SK-N-SH treated with all-trans-retinoic acid at 6 μM for 48 hours (cell line): ENCODE measurements at regions not wholly inside any gene's neighbourhood (a gene's known extent, or its start where the extent isn't known, plus 50 kb on each side); places are given as distances from the start of the nearest gene placed in this dataset.

Experiments used
- ATAC-seq: fragments of 200-7000 bp; cut with Tn5 transposase; 3 replicates; pipeline ENCODE4 v1.9.1; 2020; ENCODE audit warnings: mild to moderate bottlenecking, moderate library complexity
- ARNTL ChIP-seq: fragments of 450-650 bp; formaldehyde crosslinking; IDR thresholded peaks from 2 replicates; pipeline ENCODE4 v1.5.0; 2020; ENCODE audit warnings: low read depth, mild to moderate bottlenecking, moderate library complexity, borderline replicate concordance
- BACH2 ChIP-seq: fragments of 250-450 bp; sonication (Bioruptor Pico); IDR thresholded peaks from 2 replicates; pipeline ENCODE4 v1.9.0; 2021; ENCODE audit warnings: mild to moderate bottlenecking, borderline replicate concordance
- CREB5 ChIP-seq: fragments of 250-450 bp; sonication (Bioruptor Pico); IDR thresholded peaks from 2 replicates; pipeline ENCODE4 v1.5.1; 2020; ENCODE audit warnings: low read depth, mild to moderate bottlenecking, moderate library complexity
- CSDC2 ChIP-seq: fragments of 250-450 bp; sonication (Bioruptor Pico); IDR thresholded peaks from 2 replicates; pipeline ENCODE4 v1.5.0; 2020; ENCODE audit warnings: mild to moderate bottlenecking, moderate library complexity
- CSRNP3 ChIP-seq: fragments of 250-450 bp; sonication (Bioruptor Pico); IDR thresholded peaks from 2 replicates; pipeline ENCODE4 v1.5.1; 2021; ENCODE audit warnings: mild to moderate bottlenecking, moderate library complexity
- ESRRG ChIP-seq: fragments of 250-450 bp; sonication (Bioruptor Pico); IDR thresholded peaks from 2 replicates; pipeline ENCODE4 v1.6.1; 2021; ENCODE audit warnings: mild to moderate bottlenecking
- GLIS3 ChIP-seq: fragments of 250-450 bp; sonication (Bioruptor Pico); IDR thresholded peaks from 2 replicates; pipeline ENCODE4 v1.5.0; 2020; ENCODE audit warnings: mild to moderate bottlenecking, moderate library complexity
- ISL1 ChIP-seq: fragments of 250-450 bp; sonication (Bioruptor Pico); IDR thresholded peaks from 2 replicates; pipeline ENCODE4 v2.1.2; 2022; ENCODE audit warnings: mild to moderate bottlenecking, moderate library complexity
- OSR1 ChIP-seq: fragments of 250-450 bp; sonication (Bioruptor Pico); IDR thresholded peaks from 2 replicates; pipeline ENCODE4 v1.8.0; 2022; ENCODE audit warnings: moderate library complexity, mild to moderate bottlenecking, inconsistent platforms
- PATZ1 ChIP-seq: fragments of 250-450 bp; sonication (Bioruptor Pico); IDR thresholded peaks from 2 replicates; pipeline ENCODE4 v1.8.0; 2020; ENCODE audit warnings: mild to moderate bottlenecking, moderate library complexity, borderline replicate concordance
- POU6F1 ChIP-seq: fragments of 250-450 bp; sonication (Bioruptor Pico); IDR thresholded peaks from 2 replicates; pipeline ENCODE4 v1.8.0; 2021; ENCODE audit warnings: low read depth, mild to moderate bottlenecking, moderate library complexity, borderline replicate concordance
- SNAI2 ChIP-seq: fragments of 250-450 bp; sonication (Bioruptor Pico); IDR thresholded peaks from 2 replicates; pipeline ENCODE4 v1.5.0; 2020; ENCODE audit warnings: mild to moderate bottlenecking, moderate library complexity
- TCF4 ChIP-seq: fragments of 250-450 bp; sonication (Bioruptor Pico); IDR thresholded peaks from 2 replicates; pipeline ENCODE4 v1.8.0; 2021; ENCODE audit warnings: mild to moderate bottlenecking, moderate library complexity, borderline replicate concordance
- TOX ChIP-seq: fragments of 250-450 bp; sonication (Bioruptor Pico); IDR thresholded peaks from 2 replicates; pipeline ENCODE4 v1.8.0; 2021; ENCODE audit warnings: mild to moderate bottlenecking, moderate library complexity, borderline replicate concordance
- TSHZ2 ChIP-seq: fragments of 250-450 bp; sonication (Bioruptor Pico); IDR thresholded peaks from 2 replicates; pipeline ENCODE4 v1.5.0; 2020; ENCODE audit warnings: mild to moderate bottlenecking, moderate library complexity
- ZC3H10 ChIP-seq: fragments of 250-450 bp; sonication (Bioruptor Pico); IDR thresholded peaks from 2 replicates; pipeline ENCODE4 v1.5.1; 2021; ENCODE audit warnings: mild to moderate bottlenecking, moderate library complexity
- ZFP3 ChIP-seq: fragments of 250-450 bp; sonication (Bioruptor Pico); IDR thresholded peaks from 2 replicates; pipeline ENCODE4 v1.5.0; 2020; ENCODE audit warnings: mild to moderate bottlenecking, moderate library complexity
- ZFP30 ChIP-seq: fragments of 450-650 bp; formaldehyde crosslinking; IDR thresholded peaks from 2 replicates; pipeline ENCODE4 v1.5.0; 2022; ENCODE audit warnings: mild to moderate bottlenecking, moderate library complexity
- ZNF565 ChIP-seq: fragments of 450-650 bp; formaldehyde crosslinking; conservative IDR thresholded peaks from 2 replicates; pipeline ENCODE4 v1.5.0; 2020; ENCODE audit warnings: low read depth, mild to moderate bottlenecking, moderate library complexity
- ZNF70 ChIP-seq: fragments of 450-650 bp; formaldehyde crosslinking; IDR thresholded peaks from 2 replicates; pipeline ENCODE4 v1.5.0; 2020; ENCODE audit warnings: mild to moderate bottlenecking, moderate library complexity
- ZNF8 ChIP-seq: fragments of 450-650 bp; formaldehyde crosslinking; IDR thresholded peaks from 2 replicates; pipeline ENCODE4 v1.5.0; 2020; ENCODE audit warnings: mild to moderate bottlenecking, moderate library complexity

GRCh38 chr9:11595756-11596155 lies 983.0 kb upstream of the PTPRD start (continued):
- TF ChIP-seq ISL1 = no peak
- TF ChIP-seq CREB5 (CRISPR knock-in tag) = no peak
- TF ChIP-seq OSR1 = no peak
- no peak for TF ChIP-seq ZFP3
- TF ChIP-seq, all 23 proteins: peak for 0

- no peak for TF ChIP-seq ZNF8 (CRISPR knock-in tag)
- no peak for TF ChIP-seq TCF4 (CRISPR knock-in tag)
- no peak for TF ChIP-seq PATZ1 (CRISPR knock-in tag)
- no peak for TF ChIP-seq TSHZ2 (CRISPR knock-in tag)
- no peak for TF ChIP-seq TOX (CRISPR knock-in tag)
- no peak for TF ChIP-seq ZC3H10 (CRISPR knock-in tag)
- no peak for TF ChIP-seq CSDC2 (CRISPR knock-in tag)
- TF ChIP-seq CREB5 (CRISPR knock-in tag) = no peak
- no peak for TF ChIP-seq SNAI2 (CRISPR knock-in tag)
- no peak for TF ChIP-seq ARNTL (CRISPR knock-in tag)
- TF ChIP-seq POU6F1 = no peak
- no peak for TF ChIP-seq GLIS3 (CRISPR knock-in tag)
- no peak for TF ChIP-seq ESRRG (CRISPR knock-in tag)
- TF ChIP-seq BACH2 (CRISPR knock-in tag) = no peak
- no peak for TF ChIP-seq CSRNP3
- TF ChIP-seq ZNF565 (CRISPR knock-in tag) = no peak
- no peak for ATAC-seq
These were observed 1005.5 kb upstream of the PTPRD start for GRCh38 chr9:11618241-11618805.

GRCh38 chr9:11632691-11633090 lies 1019.9 kb upstream of the PTPRD start:
- no peak for ATAC-seq
- no peak for TF ChIP-seq ZC3H10 (CRISPR knock-in tag)
- TF ChIP-seq PATZ1 (CRISPR knock-in tag) = no peak
- TF ChIP-seq ZFP3 = no peak
- TF ChIP-seq OSR1 = no peak
- TF ChIP-seq TOX (CRISPR knock-in tag) = no peak
- no peak for TF ChIP-seq ISL1
- TF ChIP-seq ZFP30 = no peak
- no peak for TF ChIP-seq ESRRG (CRISPR knock-in tag)
- TF ChIP-seq TSHZ2 (CRISPR knock-in tag) = no peak
- TF ChIP-seq CREB5 (CRISPR knock-in tag) = no peak
- no peak for TF ChIP-seq ZNF70 (CRISPR knock-in tag)
